ENCODE measurements at regions not wholly inside any gene's neighbourhood (a gene's known extent, or its start where the extent isn't known, plus 50 kb on each side); places are given as distances from the start of the nearest gene placed in this dataset.

DNA sequence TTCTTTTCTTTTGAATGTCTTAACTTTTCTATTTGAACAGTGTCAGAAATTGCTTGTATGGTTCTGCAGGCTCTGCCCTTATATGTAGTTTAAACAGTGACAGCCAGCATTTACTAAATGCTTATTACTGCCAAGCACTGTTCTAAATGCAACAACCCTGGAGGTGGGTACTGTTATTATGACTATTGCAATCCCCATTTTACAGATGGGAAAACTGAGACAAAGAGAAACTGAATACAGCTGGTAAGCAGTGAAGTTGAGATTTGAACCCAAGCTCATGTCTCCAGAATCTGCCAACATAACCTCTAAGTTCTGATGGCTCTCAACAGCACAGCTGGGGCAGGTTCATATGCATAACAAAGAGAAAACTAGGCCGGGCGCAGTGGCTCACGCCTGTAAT lies 105.7 kb upstream of the GATA6 start:
- 92 to 100% (median 94%) methylated on average over 3 of the region's 3 CpGs for WGBS, 5 donors
- H3K36me3 ChIP-seq = no peaks in the 10 kb centered on the region
- H3K9me3 ChIP-seq = no peaks in the 10 kb centered on the region
- no peak overlapping the region for H3K27ac ChIP-seq
- H3K27me3 ChIP-seq (replicated peaks in 1 of 7) = no peaks in the 10 kb centered on the region
- no peak for DNase-seq
- no peak overlapping the region for H3K4me3 ChIP-seq
- H3K4me1 ChIP-seq = no peaks in the 10 kb centered on the region
- TF ChIP-seq POLR2AphosphoS5 (IDR thresholded peaks at IDR 0.05) (no peak), POLR2A (IDR thresholded peaks at IDR 0.05) (no peak)
- TF ChIP-seq, protein P1, sequence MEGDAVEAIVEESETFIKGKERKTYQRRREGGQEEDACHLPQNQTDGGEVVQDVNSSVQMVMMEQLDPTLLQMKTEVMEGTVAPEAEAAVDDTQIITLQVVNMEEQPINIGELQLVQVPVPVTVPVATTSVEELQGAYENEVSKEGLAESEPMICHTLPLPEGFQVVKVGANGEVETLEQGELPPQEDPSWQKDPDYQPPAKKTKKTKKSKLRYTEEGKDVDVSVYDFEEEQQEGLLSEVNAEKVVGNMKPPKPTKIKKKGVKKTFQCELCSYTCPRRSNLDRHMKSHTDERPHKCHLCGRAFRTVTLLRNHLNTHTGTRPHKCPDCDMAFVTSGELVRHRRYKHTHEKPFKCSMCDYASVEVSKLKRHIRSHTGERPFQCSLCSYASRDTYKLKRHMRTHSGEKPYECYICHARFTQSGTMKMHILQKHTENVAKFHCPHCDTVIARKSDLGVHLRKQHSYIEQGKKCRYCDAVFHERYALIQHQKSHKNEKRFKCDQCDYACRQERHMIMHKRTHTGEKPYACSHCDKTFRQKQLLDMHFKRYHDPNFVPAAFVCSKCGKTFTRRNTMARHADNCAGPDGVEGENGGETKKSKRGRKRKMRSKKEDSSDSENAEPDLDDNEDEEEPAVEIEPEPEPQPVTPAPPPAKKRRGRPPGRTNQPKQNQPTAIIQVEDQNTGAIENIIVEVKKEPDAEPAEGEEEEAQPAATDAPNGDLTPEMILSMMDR (IDR thresholded peaks at IDR 0.05 in 8 of 11, conservative IDR thresholded peaks at IDR 0.05 in 3 of 11) = no peak
- intact Hi-C loops (cut with DNase I; ENCODE audit: low total_unique reads) = no loop called here

DNA sequence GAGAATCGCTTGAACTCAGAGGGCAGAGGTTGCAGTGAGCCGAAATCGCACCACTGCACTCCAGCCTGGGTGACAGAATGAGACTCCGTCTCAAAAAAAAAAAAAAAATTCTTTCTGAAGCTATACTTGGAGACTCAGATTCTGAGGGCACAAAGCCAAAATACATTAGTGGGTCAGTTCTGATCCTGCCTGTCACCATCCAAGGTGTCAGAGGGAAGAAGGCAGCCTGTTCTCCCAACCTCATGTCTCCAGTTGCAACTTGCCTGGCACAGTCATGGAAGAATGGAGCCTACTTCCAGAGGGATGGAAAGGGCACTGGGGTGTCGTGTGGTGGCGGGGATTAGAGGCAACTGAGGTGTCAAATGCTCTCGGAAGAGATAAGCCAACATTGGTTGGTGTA lies 104.8 kb upstream of the GATA6 start:
- DNase-seq = no peak
- WGBS, 5 donors = 65 to 95% (median 91%) methylated on average over 6 to 7 of the region's 7 CpGs

DNA sequence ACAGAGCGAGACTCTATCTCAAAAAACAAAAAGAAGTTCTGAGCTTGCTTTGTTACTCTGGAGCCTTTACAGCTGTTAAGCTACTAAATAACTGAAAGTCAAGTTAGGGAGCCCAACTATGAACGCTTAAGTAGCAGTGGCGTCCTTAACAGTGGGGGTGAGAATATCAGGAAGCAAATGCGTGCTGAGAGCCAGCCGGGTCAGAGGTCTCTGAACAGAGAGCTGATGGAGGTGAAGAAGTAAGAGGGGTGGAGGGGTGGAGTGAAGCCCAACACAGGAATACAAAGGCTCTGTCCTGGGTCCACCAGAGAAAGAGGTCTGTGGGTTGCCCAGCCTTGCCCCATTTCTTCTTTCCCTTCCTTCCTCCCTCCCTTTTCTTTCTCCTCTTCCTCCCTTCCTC lies 104.1 kb upstream of the GATA6 start:
- no peak for DNase-seq
- no peaks in the 10 kb centered on the region for H3K27me3 ChIP-seq (replicated peaks in 1 of 7)
- no peak overlapping the region for H3K27ac ChIP-seq
- H3K36me3 ChIP-seq = no peaks in the 10 kb centered on the region
- no peak overlapping the region for H3K4me3 ChIP-seq
- no peaks in the 10 kb centered on the region for H3K9me3 ChIP-seq
- intact Hi-C loops (cut with DNase I; ENCODE audit: low total_unique reads) = no loop called here
- H3K4me1 ChIP-seq = no peaks in the 10 kb centered on the region
- WGBS, 5 donors = 59 to 80% (median 72%) methylated on average over 5 of the region's 5 CpGs
- no peak for TF ChIP-seq POLR2AphosphoS5 (IDR thresholded peaks at IDR 0.05)

More for the DNA sequence above, 104.8 kb upstream of the GATA6 start:
- H3K9me3 ChIP-seq = no peaks in the 10 kb centered on the region
- H3K36me3 ChIP-seq = no peaks in the 10 kb centered on the region
- intact Hi-C loops (cut with DNase I; ENCODE audit: low total_unique reads) = no loop called here
- no peaks in the 10 kb centered on the region for H3K27me3 ChIP-seq (replicated peaks in 1 of 7)
- no peak overlapping the region for H3K4me3 ChIP-seq
- H3K27ac ChIP-seq = no peak overlapping the region
- H3K4me1 ChIP-seq = no peaks in the 10 kb centered on the region
- TF ChIP-seq, protein P1 (IDR thresholded peaks at IDR 0.05 in 8 of 11, conservative IDR thresholded peaks at IDR 0.05 in 3 of 11) = no peak
- TF ChIP-seq POLR2A (IDR thresholded peaks at IDR 0.05) = no peak
- no peak for TF ChIP-seq POLR2AphosphoS5 (IDR thresholded peaks at IDR 0.05)

DNA sequence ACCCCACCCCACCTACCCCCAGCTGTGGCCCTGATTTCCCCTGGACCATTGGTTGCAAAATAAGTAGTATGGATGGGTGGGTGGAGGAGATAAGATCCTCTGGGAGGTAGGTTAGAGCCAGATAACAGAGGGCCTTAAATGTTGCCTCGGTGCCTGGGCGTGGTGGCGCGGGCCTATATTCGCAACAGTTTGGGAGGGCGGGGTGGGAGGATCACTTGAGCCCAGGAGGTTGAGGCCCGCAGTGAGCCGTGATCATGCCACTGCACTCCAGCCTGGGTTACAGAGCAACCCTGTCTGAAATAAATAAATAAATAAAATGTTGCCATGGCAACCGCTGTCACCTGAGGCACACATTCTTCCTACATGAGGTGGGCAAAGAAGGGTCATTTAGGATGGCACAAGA lies 103.3 kb upstream of the GATA6 start:
- H3K27ac ChIP-seq = no peak overlapping the region
- H3K36me3 ChIP-seq = no peaks in the 10 kb centered on the region
- no peaks in the 10 kb centered on the region for H3K9me3 ChIP-seq
- H3K4me1 ChIP-seq = no peaks in the 10 kb centered on the region
- peak; percentile 21 for DNase-seq
- no peaks in the 10 kb centered on the region for H3K27me3 ChIP-seq (replicated peaks in 1 of 7)
- intact Hi-C loops (cut with DNase I; ENCODE audit: low total_unique reads) = no loop called here
- 85 to 98% (median 91%) methylated on average over 9 of the region's 9 CpGs for WGBS, 5 donors
- no peak for TF ChIP-seq POLR2A (IDR thresholded peaks at IDR 0.05)
- TF ChIP-seq, protein P1 (IDR thresholded peaks at IDR 0.05 in 8 of 11, conservative IDR thresholded peaks at IDR 0.05 in 3 of 11) = no peak
- no peak for TF ChIP-seq POLR2AphosphoS5 (IDR thresholded peaks at IDR 0.05)
- no peak overlapping the region for H3K4me3 ChIP-seq

DNA sequence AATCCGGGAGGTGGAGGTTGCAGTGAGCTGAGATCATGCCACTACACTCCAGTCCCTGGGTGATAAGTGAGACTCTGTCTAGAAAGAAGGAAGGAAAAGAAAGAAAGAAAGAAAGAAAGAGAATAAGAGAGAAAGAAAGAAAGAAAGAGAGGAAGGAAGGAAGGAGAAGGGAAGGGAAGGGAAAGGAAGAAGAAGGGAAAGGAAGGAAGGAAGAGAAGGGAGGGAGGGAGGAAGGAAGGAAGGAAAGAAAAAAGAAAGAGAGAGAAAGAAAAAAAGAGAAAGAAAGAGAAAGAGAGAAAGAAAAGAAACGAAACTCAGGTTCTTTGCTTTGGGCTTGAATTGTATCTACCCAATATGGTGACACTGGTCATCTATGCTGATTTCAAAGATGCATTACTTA lies 102.3 kb upstream of the GATA6 start:
- Histone ChIP-seq H3K4me1 (no peaks in the 10 kb centered on the region), H3K9me3 (no peaks in the 10 kb centered on the region), H3K36me3 (no peaks in the 10 kb centered on the region), H3K27me3 (replicated peaks in 1 of 7) (no peaks in the 10 kb centered on the region), H3K27ac (no peak overlapping the region), H3K4me3 (no peak overlapping the region)
- no peak for DNase-seq
- intact Hi-C loops (cut with DNase I; ENCODE audit: low total_unique reads) = no loop called here
- WGBS, 5 donors = 77 to 91% (median 80%) methylated on average over 2 of the region's 2 CpGs
- no peak for TF ChIP-seq POLR2A (IDR thresholded peaks at IDR 0.05)
- no peak for TF ChIP-seq POLR2AphosphoS5 (IDR thresholded peaks at IDR 0.05)
- TF ChIP-seq, protein P1 (IDR thresholded peaks at IDR 0.05 in 8 of 11, conservative IDR thresholded peaks at IDR 0.05 in 3 of 11) = no peak
